Endothelial cell of umbilical vein (primary cell): ENCODE measurements at regions not wholly inside any gene's neighbourhood (a gene's known extent, or its start where the extent isn't known, plus 50 kb on each side); places are given as distances from the start of the nearest gene placed in this dataset.

ENCODE experiments used
- BruUV-seq: library from RNA; stranded (reverse); fragments of 400-500 nt; replicated peaks from 2 replicates; lab custom pipeline; 2021; lab: Mats Ljungman, UMichigan
- CTCF ChIA-PET: fragments of 300-600, 350-600 bp; sonication (Branson Sonifier 250); formaldehyde crosslinking; loops from one replicate; lab custom pipeline; 2021; ENCODE audit warnings: antibody characterized with exemption, inconsistent platforms; lab: Charles Lee
- POLR2A ChIA-PET: fragments of 300-600, 350-600 bp; sonication (Branson Sonifier 250); formaldehyde crosslinking; loops from one replicate; lab custom pipeline; 2021; ENCODE audit warnings: antibody characterized with exemption, inconsistent platforms; lab: Charles Lee
- DNase-seq: peaks from one replicate; pipeline ENCODE4 v3.0.0-alpha.2; 2011; ENCODE audit warnings: low read depth, low spot score
- FAIRE-seq: peaks from 2 replicates; lab custom pipeline; 2011; peaks lifted over from hg19 to GRCh38; lab: Jason Lieb, UNC
- H2AFZ ChIP-seq: 2 replicates; pipeline ENCODE4 v1.6.0; 2012; ENCODE audit warnings: low read depth, low read length, control low read depth, inconsistent platforms
- H3K27ac ChIP-seq: 2 replicates; pipeline ENCODE4 v1.5.1; 2011; ENCODE audit warnings: low read depth, mild to moderate bottlenecking, control low read depth, low read length, moderate library complexity; ENCODE audit not compliant: insufficient read depth
- H3K27me3 ChIP-seq, 2 experiments: 2 replicates each; pipeline versions ENCODE4 v1.6.0 to v1.6.1; 2011; ENCODE audit warnings: low read length in 2 of 2, mixed read lengths in 1 of 2; ENCODE audit not compliant: control insufficient read depth in 2 of 2, insufficient read depth in 2 of 2
- H3K36me3 ChIP-seq, 2 experiments: 2 replicates in 1 of 2; 3 replicates in 1 of 2; pipeline ENCODE4 v1.5.1; 2011; ENCODE audit warnings: low read length in 2 of 2, mild to moderate bottlenecking in 1 of 2, moderate library complexity in 1 of 2; ENCODE audit not compliant: control insufficient read depth in 2 of 2, insufficient read depth in 2 of 2; ENCODE audit errors: extremely low read depth in 1 of 2
- H3K4me1 ChIP-seq: 3 replicates; pipeline ENCODE4 v1.5.1; 2011; ENCODE audit warnings: mild to moderate bottlenecking, low read length; ENCODE audit not compliant: control insufficient read depth, insufficient read depth; ENCODE audit errors: extremely low read depth
- H3K4me2 ChIP-seq: 2 replicates; pipeline ENCODE4 v1.6.1; 2011; ENCODE audit warnings: low read length, control low read depth, mixed read lengths; ENCODE audit not compliant: insufficient read depth
- H3K4me3 ChIP-seq, 3 experiments: fragments of 200-600 bp in 1 of 3; sonication (generic), shearing (Covaris generic) in 1 of 3; replicated peaks in 1 of 3; 2 replicates each; pipeline ENCODE4 v1.5.1; 2011 to 2016; ENCODE audit warnings: control low read depth in 3 of 3, low read length in 3 of 3, mild to moderate bottlenecking in 2 of 3, inconsistent platforms in 1 of 3, low read depth in 1 of 3, moderate library complexity in 1 of 3; ENCODE audit not compliant: insufficient read depth in 1 of 3
- H3K79me2 ChIP-seq: 2 replicates; pipeline ENCODE4 v1.6.0; 2012; ENCODE audit warnings: low read length, inconsistent platforms; ENCODE audit not compliant: control insufficient read depth, insufficient read depth
- H3K9ac ChIP-seq: replicated peaks from 2 replicates; pipeline ENCODE3; 2011; ENCODE audit warnings: low read length, control low read depth; ENCODE audit not compliant: insufficient read depth; ENCODE audit errors: extremely low read depth
- H3K9me1 ChIP-seq: replicated peaks from 3 replicates; pipeline ENCODE4 v1.6.0; 2011; ENCODE audit warnings: mild to moderate bottlenecking, low read length; ENCODE audit not compliant: control insufficient read depth, insufficient read depth; ENCODE audit errors: extremely low read depth
- H3K9me3 ChIP-seq: replicated peaks from 2 replicates; pipeline ENCODE4 v1.5.1; 2012; ENCODE audit warnings: low read length, inconsistent platforms; ENCODE audit not compliant: control insufficient read depth, insufficient read depth
- H4K20me1 ChIP-seq: replicated peaks from 2 replicates; pipeline ENCODE3; 2011; ENCODE audit warnings: mild to moderate bottlenecking, low read length; ENCODE audit not compliant: control insufficient read depth, insufficient read depth; ENCODE audit errors: extremely low read depth
- EZH2 ChIP-seq: IDR thresholded peaks from 2 replicates; pipeline ENCODE4 v1.6.1; 2012; ENCODE audit warnings: borderline replicate concordance, low read depth, mild to moderate bottlenecking, moderate library complexity, low read length, inconsistent platforms; ENCODE audit not compliant: severe bottlenecking
- FOS ChIP-seq: IDR thresholded peaks from 2 replicates; pipeline ENCODE4 v1.6.1; 2011; ENCODE audit warnings: mild to moderate bottlenecking, low read length, moderate library complexity, borderline replicate concordance; ENCODE audit not compliant: insufficient read depth
- GATA2 ChIP-seq: IDR thresholded peaks from 2 replicates; pipeline ENCODE4 v1.7.0; 2011; ENCODE audit warnings: low read depth, mild to moderate bottlenecking, moderate library complexity, mixed read lengths, low read length; ENCODE audit not compliant: insufficient read length, insufficient read depth
- JUN ChIP-seq: IDR thresholded peaks from 2 replicates; pipeline ENCODE4 v1.6.1; 2011; ENCODE audit warnings: borderline replicate concordance, low read depth; ENCODE audit not compliant: insufficient read length, insufficient read depth
- MYC ChIP-seq: IDR thresholded peaks from one replicate; pipeline ENCODE4 v1.6.1; 2011; ENCODE audit warnings: mild to moderate bottlenecking, low read depth, low read length
- POLR2A ChIP-seq: IDR thresholded peaks from 2 replicates; pipeline ENCODE4 v1.6.1; 2012; ENCODE audit warnings: low read depth, mild to moderate bottlenecking, control low read depth, low read length
- POLR2AphosphoS5 ChIP-seq: IDR thresholded peaks from 2 replicates; pipeline ENCODE4 v1.6.1; 2012; ENCODE audit warnings: low read depth, mild to moderate bottlenecking, control low read depth, low read length, moderate library complexity; ENCODE audit not compliant: insufficient read depth
- dilution Hi-C: fragments of 300-500 bp; cut with MboI; formaldehyde crosslinking; loops from one replicate; pipeline ENCODE4 v1.15.0; 2019; ENCODE audit warnings: low sequenced_read_pairs; ENCODE audit not compliant: extremely low pct_ligation_motif_present
- intact Hi-C: fragments of 100-400 bp; cut with micrococcal nuclease; formaldehyde crosslinking; loops from one replicate; pipeline ENCODE4 v1.10.0; 2022
- TF ChIP-seq, protein P1 (sequence below): IDR thresholded peaks from 2 replicates; pipeline ENCODE4 v1.6.1; 2011; ENCODE audit not compliant: insufficient read depth, insufficient read length
- TF ChIP-seq, protein P2 (sequence below), 2 donors: IDR thresholded peaks; 1 replicate in 1 of 2; 2 replicates in 1 of 2; pipeline ENCODE4 v1.5.1; 2011; ENCODE audit warnings: low read length in 2 of 2, mild to moderate bottlenecking in 2 of 2, moderate library complexity in 2 of 2, control low read depth in 1 of 2, inconsistent platforms in 1 of 2, low read depth in 1 of 2; ENCODE audit not compliant: insufficient read depth in 1 of 2; ENCODE audit errors: extremely low read depth in 1 of 2

DNA sequence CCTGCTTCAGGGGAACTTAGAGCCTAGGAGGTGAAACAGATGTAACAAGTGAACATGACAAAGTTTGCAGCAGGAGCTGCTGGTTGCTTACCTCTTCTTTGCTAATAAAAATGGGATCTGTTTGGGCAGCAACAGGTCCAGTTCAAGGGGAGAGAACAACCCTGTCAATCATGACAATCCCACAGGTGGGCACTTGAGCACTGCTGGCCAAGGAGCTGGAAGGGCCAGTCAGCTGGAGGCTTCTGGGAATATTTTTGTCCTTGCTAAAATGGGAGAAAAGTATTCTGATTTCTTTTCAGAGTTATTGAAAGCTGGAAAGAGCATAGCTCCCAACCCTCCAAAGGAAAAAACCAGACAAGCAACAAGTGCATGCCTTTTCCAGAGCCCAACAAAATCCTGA, 477.7 kb upstream of the SULF2 start:
- CTCF ChIA-PET, result interaction anchor here (1.0 to 1.7 kb wide), 2 partner anchors 11 to 357 kb away, joined by 3 to 4 read pairs; no protein-coding TSS in a partner anchor
- Histone ChIP-seq H3K4me1 (no peaks in the 10 kb centered on the region), H2AFZ (no peak overlapping the region), H3K4me2 (no peak overlapping the region), H3K9me1 (no peaks in the 10 kb centered on the region), H3K9me3 (no peaks in the 10 kb centered on the region), H3K27me3 (peaks cover 0 to 9% of the 10 kb centered on the region in 2 experiments), H3K27ac (no peak overlapping the region), H3K9ac (no peak overlapping the region), H4K20me1 (no peaks in the 10 kb centered on the region), H3K36me3 (no peaks in the 10 kb centered on the region), H3K4me3 (no peak overlapping the region), H3K79me2 (no peaks in the 10 kb centered on the region)
- no peak for FAIRE-seq
- no peak for DNase-seq
- TF ChIP-seq MYC, result no peak
- no peak for TF ChIP-seq FOS
- TF ChIP-seq, protein P1, sequence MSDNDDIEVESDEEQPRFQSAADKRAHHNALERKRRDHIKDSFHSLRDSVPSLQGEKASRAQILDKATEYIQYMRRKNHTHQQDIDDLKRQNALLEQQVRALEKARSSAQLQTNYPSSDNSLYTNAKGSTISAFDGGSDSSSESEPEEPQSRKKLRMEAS, result no peak
- BruUV-seq, result no TSS peak
- dilution Hi-C loops, result no loop called here
- intact Hi-C loops, result no loop called here
- POLR2A ChIA-PET, result no interaction called here

DNA sequence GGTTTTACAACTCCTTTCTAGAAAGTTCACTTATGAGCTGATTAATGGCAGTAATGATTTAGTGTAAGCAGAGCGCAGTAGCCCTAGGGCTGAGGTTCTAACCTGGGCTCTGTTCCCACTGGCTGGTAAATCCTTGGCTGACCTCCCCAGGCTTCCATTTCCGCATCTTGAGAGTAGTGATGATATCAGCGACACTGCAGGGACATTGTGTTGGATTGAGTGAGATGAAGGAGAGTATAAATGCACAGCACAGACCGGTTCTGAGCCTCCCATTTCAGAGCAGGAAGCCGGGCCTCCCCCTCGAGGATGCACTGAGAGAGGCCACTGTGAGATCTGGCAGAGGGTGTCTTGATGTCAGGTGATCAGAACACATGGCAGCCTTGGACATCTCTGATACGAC, 477.2 kb upstream of the SULF2 start:
- dilution Hi-C loops, result no loop called here
- Histone ChIP-seq H3K9me3 (no peaks in the 10 kb centered on the region), H3K27me3 (peaks cover 0 to 9% of the 10 kb centered on the region in 2 experiments), H4K20me1 (no peaks in the 10 kb centered on the region), H3K9me1 (no peaks in the 10 kb centered on the region), H3K36me3 (no peaks in the 10 kb centered on the region), H3K4me3 (no peak overlapping the region), H3K27ac (no peak overlapping the region), H3K79me2 (no peaks in the 10 kb centered on the region), H3K9ac (no peak overlapping the region), H3K4me2 (no peak overlapping the region), H2AFZ (no peak overlapping the region), H3K4me1 (no peaks in the 10 kb centered on the region)
- no TSS peak for BruUV-seq
- intact Hi-C loops, result no loop called here
- TF ChIP-seq FOS, result no peak
- TF ChIP-seq, protein P2, sequence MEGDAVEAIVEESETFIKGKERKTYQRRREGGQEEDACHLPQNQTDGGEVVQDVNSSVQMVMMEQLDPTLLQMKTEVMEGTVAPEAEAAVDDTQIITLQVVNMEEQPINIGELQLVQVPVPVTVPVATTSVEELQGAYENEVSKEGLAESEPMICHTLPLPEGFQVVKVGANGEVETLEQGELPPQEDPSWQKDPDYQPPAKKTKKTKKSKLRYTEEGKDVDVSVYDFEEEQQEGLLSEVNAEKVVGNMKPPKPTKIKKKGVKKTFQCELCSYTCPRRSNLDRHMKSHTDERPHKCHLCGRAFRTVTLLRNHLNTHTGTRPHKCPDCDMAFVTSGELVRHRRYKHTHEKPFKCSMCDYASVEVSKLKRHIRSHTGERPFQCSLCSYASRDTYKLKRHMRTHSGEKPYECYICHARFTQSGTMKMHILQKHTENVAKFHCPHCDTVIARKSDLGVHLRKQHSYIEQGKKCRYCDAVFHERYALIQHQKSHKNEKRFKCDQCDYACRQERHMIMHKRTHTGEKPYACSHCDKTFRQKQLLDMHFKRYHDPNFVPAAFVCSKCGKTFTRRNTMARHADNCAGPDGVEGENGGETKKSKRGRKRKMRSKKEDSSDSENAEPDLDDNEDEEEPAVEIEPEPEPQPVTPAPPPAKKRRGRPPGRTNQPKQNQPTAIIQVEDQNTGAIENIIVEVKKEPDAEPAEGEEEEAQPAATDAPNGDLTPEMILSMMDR (IDR thresholded peaks at IDR 0.05; ENCODE audit: extremely low read depth in 1 of 2, insufficient read depth in 1 of 2, low read depth in 1 of 2, low read length in 2 of 2), result no peak
- TF ChIP-seq EZH2, result no peak
- TF ChIP-seq POLR2AphosphoS5, result no peak
- TF ChIP-seq JUN, result no peak
- TF ChIP-seq, protein P1, result no peak
- no peak for TF ChIP-seq POLR2A
- TF ChIP-seq MYC, result no peak
- no peak for TF ChIP-seq GATA2
- POLR2A ChIA-PET, result no interaction called here
- CTCF ChIA-PET, result interaction anchor here (1.0 to 1.6 kb wide), 2 partner anchors 34 to 358 kb away, joined by 3 read pairs; no protein-coding TSS in a partner anchor
- DNase-seq (no peak), FAIRE-seq (no peak)
